NCI-H128 (cell line): ENCODE measurements at regions not wholly inside any gene's neighbourhood (a gene's known extent, or its start where the extent isn't known, plus 50 kb on each side); places are given as distances from the start of the nearest gene placed in this dataset.
"Not testable (repeated sequence)": the region's sequence is repeated elsewhere in the genome, so short reads cannot be mapped to it uniquely, and the experiment has no call there.

ENCODE experiments used
- DNase-seq: peaks from one replicate; lab custom pipeline; 2025; ENCODE audit not compliant: unreplicated experiment; lab: John Stamatoyannopoulos, UW

- no peak for DNase-seq
Observed at GRCh38 chr6:135644394-135644793, 146.9 kb upstream of the AHI1 start.

GRCh38 chr6:135647521-135647920 is 150.0 kb upstream of the AHI1 start:
- DNase-seq: no peak

GRCh38 chr6:135651964-135652755 is 154.6 kb upstream of the AHI1 start:
- DNase-seq: no peak

GRCh38 chr6:135655055-135655454 is 157.5 kb upstream of the AHI1 start:
- no peak for DNase-seq

GRCh38 chr6:135657207-135657606 is 159.7 kb upstream of the AHI1 start:
- peak; percentile 92 for DNase-seq

- DNase-seq: no peak
Observed at GRCh38 chr6:135658481-135658880, 160.9 kb upstream of the AHI1 start.

GRCh38 chr6:135658916-135659315 is 161.4 kb upstream of the AHI1 start:
- no peak for DNase-seq

- no peak for DNase-seq
Observed at GRCh38 chr6:135664527-135664926, 167.0 kb upstream of the AHI1 start.

GRCh38 chr6:135665935-135666334 is 168.4 kb upstream of the AHI1 start:
- DNase-seq: no peak

- DNase-seq: peak; percentile 18
Observed at GRCh38 chr6:135667691-135668455, 170.3 kb upstream of the AHI1 start.

- DNase-seq: no peak
Observed at GRCh38 chr6:135672256-135672655, 174.7 kb upstream of the AHI1 start.

GRCh38 chr6:135673501-135674309 is 176.2 kb upstream of the AHI1 start:
- no peak for DNase-seq

GRCh38 chr6:135675026-135675425 is 176.5 kb upstream of the PDE7B start:
- no peak for DNase-seq

GRCh38 chr6:135675862-135676261 is 175.6 kb upstream of the PDE7B start:
- peak; percentile 11 for DNase-seq

GRCh38 chr6:135680964-135681913 is 170.3 kb upstream of the PDE7B start:
- DNase-seq: no peak

- no peak for DNase-seq
Observed at GRCh38 chr6:135686784-135687301, 164.7 kb upstream of the PDE7B start.

GRCh38 chr6:135688476-135688875 is 163.0 kb upstream of the PDE7B start:
- not testable (repeated sequence) for DNase-seq

- DNase-seq: no peak
Observed at GRCh38 chr6:135692426-135692825, 159.1 kb upstream of the PDE7B start.

- no peak for DNase-seq
Observed at GRCh38 chr6:135693811-135694370, 157.6 kb upstream of the PDE7B start.

GRCh38 chr6:135699705-135700104 is 151.8 kb upstream of the PDE7B start:
- DNase-seq: no peak
